ENCODE measurements at regions not wholly inside any gene's neighbourhood (a gene's known extent, or its start where the extent isn't known, plus 50 kb on each side); places are given as distances from the start of the nearest gene placed in this dataset.

DNA sequence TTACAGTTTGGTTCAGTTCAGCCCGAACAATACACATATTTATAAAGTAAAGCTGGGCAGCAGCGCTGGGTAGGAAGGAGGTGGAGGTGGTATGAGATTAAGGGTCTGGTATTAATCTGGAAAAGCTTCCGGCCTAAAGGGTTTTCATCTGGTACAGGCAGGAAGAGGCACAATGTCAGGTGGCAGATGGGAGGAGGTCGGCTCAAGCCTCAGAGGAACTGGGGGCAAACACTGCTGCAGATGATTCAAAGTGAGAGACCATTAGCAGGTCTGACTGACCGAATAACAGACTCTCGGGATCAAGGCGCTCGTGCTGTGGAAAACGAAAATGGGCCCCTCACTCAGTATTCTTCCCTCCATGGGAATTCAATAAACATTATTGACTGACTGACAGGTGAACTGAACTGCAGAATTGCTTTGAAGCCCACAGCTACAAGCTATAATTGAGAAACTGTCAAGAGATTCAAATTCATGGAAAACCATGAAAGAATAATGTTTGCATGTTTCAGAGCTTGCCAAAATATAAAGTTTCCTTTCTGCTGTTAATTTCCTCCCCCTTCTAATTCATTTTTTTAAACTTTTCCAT is 75.3 kb downstream of the TMEM167A start:
- Mint-ChIP-seq H3K27ac (peak overlapping the region; percentile 15 to 94 (median 62)), H3K27me3 (ENCODE audit: low read depth) (no peaks in the 10 kb centered on the region), H3K4me3 (no peak overlapping the region), H3K4me1 (peaks cover 21% of the 10 kb centered on the region), H3K9me3 (no peaks in the 10 kb centered on the region), H3K36me3 (ENCODE audit: low read depth) (no peaks in the 10 kb centered on the region)
- TF ChIP-seq, protein P1, sequence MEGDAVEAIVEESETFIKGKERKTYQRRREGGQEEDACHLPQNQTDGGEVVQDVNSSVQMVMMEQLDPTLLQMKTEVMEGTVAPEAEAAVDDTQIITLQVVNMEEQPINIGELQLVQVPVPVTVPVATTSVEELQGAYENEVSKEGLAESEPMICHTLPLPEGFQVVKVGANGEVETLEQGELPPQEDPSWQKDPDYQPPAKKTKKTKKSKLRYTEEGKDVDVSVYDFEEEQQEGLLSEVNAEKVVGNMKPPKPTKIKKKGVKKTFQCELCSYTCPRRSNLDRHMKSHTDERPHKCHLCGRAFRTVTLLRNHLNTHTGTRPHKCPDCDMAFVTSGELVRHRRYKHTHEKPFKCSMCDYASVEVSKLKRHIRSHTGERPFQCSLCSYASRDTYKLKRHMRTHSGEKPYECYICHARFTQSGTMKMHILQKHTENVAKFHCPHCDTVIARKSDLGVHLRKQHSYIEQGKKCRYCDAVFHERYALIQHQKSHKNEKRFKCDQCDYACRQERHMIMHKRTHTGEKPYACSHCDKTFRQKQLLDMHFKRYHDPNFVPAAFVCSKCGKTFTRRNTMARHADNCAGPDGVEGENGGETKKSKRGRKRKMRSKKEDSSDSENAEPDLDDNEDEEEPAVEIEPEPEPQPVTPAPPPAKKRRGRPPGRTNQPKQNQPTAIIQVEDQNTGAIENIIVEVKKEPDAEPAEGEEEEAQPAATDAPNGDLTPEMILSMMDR (IDR thresholded peaks at IDR 0.05; ENCODE audit: unreplicated experiment in 3 of 3) = no peak

- TF ChIP-seq, protein P1 (IDR thresholded peaks at IDR 0.05; ENCODE audit: unreplicated experiment in 3 of 3) = no peak
These were observed 76.3 kb downstream of the TMEM167A start for GRCh38 chr5:83000922-83001321.

DNA sequence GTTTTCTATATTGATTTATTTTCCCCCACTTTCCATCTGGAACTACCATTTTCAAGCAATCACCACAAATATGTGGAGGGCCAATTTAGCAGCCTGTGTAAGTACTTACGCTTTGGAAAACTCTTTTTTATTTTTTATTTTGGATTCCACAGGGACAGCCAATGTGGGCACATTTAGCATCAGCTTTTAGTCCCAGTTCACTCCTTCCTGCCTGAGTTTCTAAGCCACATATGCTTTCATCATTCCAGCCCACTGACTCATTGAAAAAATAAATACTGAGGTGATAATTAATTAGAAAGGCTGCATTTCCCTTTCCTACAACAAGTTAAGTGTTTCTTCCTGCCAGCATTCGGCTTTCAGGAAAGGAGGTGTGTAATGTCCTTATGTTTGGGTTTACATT is 76.8 kb downstream of the TMEM167A start:
- H3K4me3 Mint-ChIP-seq = peak overlapping the region in 1 of 3 experiments; percentile 10
- peak overlapping the region; percentile 62 to 94 (median 71) for H3K27ac Mint-ChIP-seq
- H3K9me3 Mint-ChIP-seq = no peaks in the 10 kb centered on the region
- TF ChIP-seq, protein P1 (IDR thresholded peaks at IDR 0.05; ENCODE audit: unreplicated experiment in 3 of 3) = no peak
- no peaks in the 10 kb centered on the region for H3K36me3 Mint-ChIP-seq (ENCODE audit: low read depth)
- H3K27me3 Mint-ChIP-seq (ENCODE audit: low read depth) = no peaks in the 10 kb centered on the region
- peaks cover 21% of the 10 kb centered on the region for H3K4me1 Mint-ChIP-seq

More at GRCh38 chr5:83000922-83001321, 76.3 kb downstream of the TMEM167A start:
- H3K4me3 Mint-ChIP-seq = no peak overlapping the region
- peaks cover 21% of the 10 kb centered on the region for H3K4me1 Mint-ChIP-seq
- H3K27ac Mint-ChIP-seq = peak overlapping the region; percentile 62 to 94 (median 71)
- H3K36me3 Mint-ChIP-seq (ENCODE audit: low read depth) = no peaks in the 10 kb centered on the region
- no peaks in the 10 kb centered on the region for H3K9me3 Mint-ChIP-seq
- no peaks in the 10 kb centered on the region for H3K27me3 Mint-ChIP-seq (ENCODE audit: low read depth)

DNA sequence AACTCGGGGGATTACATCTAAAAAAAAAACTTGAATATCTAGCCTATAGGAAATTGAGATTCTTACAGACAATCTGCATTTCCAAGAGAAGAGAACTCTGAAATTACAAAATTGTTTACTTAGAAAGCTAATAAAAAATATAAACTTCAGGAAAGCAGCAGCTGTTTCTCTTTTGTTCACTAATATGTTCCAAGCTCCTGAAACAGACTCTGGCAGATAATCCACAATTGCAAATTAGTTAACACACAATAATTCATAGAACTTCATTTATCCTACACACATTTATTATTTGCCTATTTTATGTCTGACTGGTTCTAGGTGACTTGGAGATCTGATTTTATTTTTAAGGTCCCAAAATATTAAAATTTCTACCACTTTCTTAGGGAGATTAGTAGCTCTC is 83.8 kb downstream of the TMEM167A start:
- TF ChIP-seq, protein P1 (IDR thresholded peaks at IDR 0.05; ENCODE audit: unreplicated experiment in 3 of 3) = no peak
- Mint-ChIP-seq H3K4me3 (no peak overlapping the region), H3K9me3 (no peaks in the 10 kb centered on the region), H3K27me3 (ENCODE audit: low read depth) (no peaks in the 10 kb centered on the region), H3K27ac (no peak overlapping the region), H3K36me3 (ENCODE audit: low read depth) (no peaks in the 10 kb centered on the region), H3K4me1 (peaks cover 13% of the 10 kb centered on the region)

GRCh38 chr5:82992646-82993045 is 84.5 kb downstream of the TMEM167A start:
- Mint-ChIP-seq H3K4me3 (no peak overlapping the region), H3K4me1 (peaks cover 13% of the 10 kb centered on the region), H3K27ac (peak overlapping the region in 2 of 3 experiments; percentile 15 to 28), H3K27me3 (ENCODE audit: low read depth) (no peaks in the 10 kb centered on the region), H3K36me3 (ENCODE audit: low read depth) (no peaks in the 10 kb centered on the region), H3K9me3 (no peaks in the 10 kb centered on the region)
- TF ChIP-seq, protein P1 (IDR thresholded peaks at IDR 0.05; ENCODE audit: unreplicated experiment in 3 of 3) = no peak

DNA sequence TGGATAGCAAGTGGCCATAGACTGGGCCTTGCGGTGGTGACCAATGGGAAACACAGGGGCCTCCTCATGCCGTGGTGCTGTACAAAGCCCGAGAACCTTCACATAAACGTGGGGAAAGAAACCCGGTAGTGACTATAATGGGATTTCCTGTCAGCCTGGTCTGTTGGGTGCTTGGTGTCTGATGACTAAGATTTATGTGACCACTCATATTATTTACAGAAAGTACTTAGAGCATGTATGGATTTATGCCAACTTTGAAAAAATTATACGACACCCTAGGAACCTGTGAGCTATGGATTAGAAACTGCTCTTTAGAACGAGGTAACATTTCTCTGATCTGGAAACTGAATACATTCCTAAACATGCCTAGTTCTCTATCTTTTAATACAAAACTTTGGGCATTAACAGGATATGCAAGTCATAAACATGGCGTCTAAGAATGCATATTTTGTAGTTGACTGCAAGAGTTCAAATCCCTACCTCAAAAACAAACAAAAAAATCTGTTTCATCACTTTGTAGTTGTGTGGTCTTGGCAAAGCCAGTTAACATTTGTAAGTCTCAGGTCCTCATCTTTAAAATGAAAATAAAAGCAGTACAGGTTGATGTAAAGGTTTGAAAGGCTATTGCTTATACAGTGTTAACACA is 85.4 kb downstream of the TMEM167A start:
- TF ChIP-seq, protein P1 (IDR thresholded peaks at IDR 0.05; ENCODE audit: unreplicated experiment in 3 of 3) = no peak
- no peaks in the 10 kb centered on the region for H3K9me3 Mint-ChIP-seq
- no peak overlapping the region for H3K27ac Mint-ChIP-seq
- no peaks in the 10 kb centered on the region for H3K27me3 Mint-ChIP-seq (ENCODE audit: low read depth)
- H3K4me1 Mint-ChIP-seq = peaks cover 13% of the 10 kb centered on the region
- H3K36me3 Mint-ChIP-seq (ENCODE audit: low read depth) = no peaks in the 10 kb centered on the region
- H3K4me3 Mint-ChIP-seq = no peak overlapping the region

All from nephron (organoid).